NCI-H2171 (cell line): ENCODE measurements at regions not wholly inside any gene's neighbourhood (a gene's known extent, or its start where the extent isn't known, plus 50 kb on each side); places are given as distances from the start of the nearest gene placed in this dataset.
"Not testable (repeated sequence)": the region's sequence is repeated elsewhere in the genome, so short reads cannot be mapped to it uniquely, and the experiment has no call there.

Source experiments
- DNase-seq: peaks from one replicate; lab custom pipeline; 2025; lab: John Stamatoyannopoulos, UW

- no peak for DNase-seq
Observed at GRCh38 chr1:30378991-30379581, 344.3 kb downstream of the MATN1 start.

- DNase-seq = no peak
Observed at GRCh38 chr1:30378003-30378596, 345.3 kb downstream of the MATN1 start.

- DNase-seq = no peak
Observed at GRCh38 chr1:30377230-30378002, 346.0 kb downstream of the MATN1 start.

- no peak for DNase-seq
Observed at GRCh38 chr1:30376054-30376697, 347.2 kb downstream of the MATN1 start.

GRCh38 chr1:30375156-30375555 is 348.2 kb downstream of the MATN1 start:
- DNase-seq = no peak

GRCh38 chr1:30374400-30375070 is 348.9 kb downstream of the MATN1 start:
- DNase-seq = no peak

- DNase-seq = no peak
Observed at GRCh38 chr1:30373471-30374399, 349.6 kb downstream of the MATN1 start.

- DNase-seq = no peak
Observed at GRCh38 chr1:30372792-30373433, 350.5 kb downstream of the MATN1 start.

- DNase-seq = no peak
Observed at GRCh38 chr1:30371888-30372791, 351.2 kb downstream of the MATN1 start.

- no peak for DNase-seq
Observed at GRCh38 chr1:30371179-30371788, 352.1 kb downstream of the MATN1 start.

- no peak for DNase-seq
Observed at GRCh38 chr1:30368651-30369240, 354.6 kb downstream of the MATN1 start.

- no peak for DNase-seq
Observed at GRCh38 chr1:30366911-30367310, 356.5 kb downstream of the MATN1 start.

GRCh38 chr1:30366199-30366598 is 357.2 kb downstream of the MATN1 start:
- DNase-seq = no peak

- no peak for DNase-seq
Observed at GRCh38 chr1:30365596-30365995, 357.8 kb downstream of the MATN1 start.

- no peak for DNase-seq
Observed at GRCh38 chr1:30363031-30363430, 360.4 kb downstream of the MATN1 start.

GRCh38 chr1:30362603-30362990 is 360.8 kb downstream of the MATN1 start:
- DNase-seq = no peak

GRCh38 chr1:30361890-30362602 is 361.3 kb downstream of the MATN1 start:
- not testable (repeated sequence) for DNase-seq

- no peak for DNase-seq
Observed at GRCh38 chr1:30360753-30361152, 362.6 kb downstream of the MATN1 start.
